ENCODE measurements at regions not wholly inside any gene's neighbourhood (a gene's known extent, or its start where the extent isn't known, plus 50 kb on each side); places are given as distances from the start of the nearest gene placed in this dataset.
"Not testable (repeated sequence)": the region's sequence is repeated elsewhere in the genome, so short reads cannot be mapped to it uniquely, and the experiment has no call there.

GRCh38 chr3:81865164-81865563, 103.7 kb upstream of the GBE1 start:
- not testable (repeated sequence) for TF ChIP-seq POLR2A, CTCF (IDR thresholded peaks at IDR 0.05)

All from testis (tissue), 2 donors.